ENCODE measurements at regions not wholly inside any gene's neighbourhood (a gene's known extent, or its start where the extent isn't known, plus 50 kb on each side); places are given as distances from the start of the nearest gene placed in this dataset.

DNA sequence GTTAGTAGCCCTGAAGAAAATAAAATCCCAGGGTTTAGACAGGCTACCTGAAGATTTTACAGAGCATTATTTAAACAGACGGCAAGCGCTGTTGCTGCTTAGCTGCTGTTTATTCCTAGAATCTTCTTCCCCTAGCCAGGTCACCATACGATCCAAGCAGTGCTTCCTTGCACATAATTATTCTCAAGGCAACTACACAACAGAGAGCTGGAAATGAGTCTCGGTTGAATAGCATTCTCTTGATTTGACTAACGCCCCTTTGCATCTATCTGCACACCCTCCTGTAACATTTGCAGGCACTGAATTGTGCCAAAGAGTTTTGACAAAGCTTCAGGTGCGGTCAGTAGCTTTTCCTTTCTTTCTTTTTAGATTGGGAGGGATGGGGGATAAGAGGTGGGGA lies 564.4 kb downstream of the TBL1XR1 start:
- Histone ChIP-seq H2AFZ (ENCODE audit: low read length) (no peak overlapping the region), H3K27ac (ENCODE audit: extremely low read length, insufficient read depth, low read length) (no peak overlapping the region), H3K9ac (ENCODE audit: insufficient read depth, low read depth, low read length) (no peak overlapping the region), H3K79me2 (ENCODE audit: insufficient read depth, low read length) (no peaks in the 10 kb centered on the region), H3K36me3 (replicated peaks in 1 of 2; ENCODE audit: control insufficient read depth in 1 of 2, insufficient read depth in 2 of 2, low read length in 2 of 2) (no peaks in the 10 kb centered on the region), H3K27me3 (ENCODE audit: control insufficient read depth in 1 of 2, insufficient read depth in 2 of 2, low read length in 2 of 2) (no peaks in the 10 kb centered on the region), H3K4me1 (ENCODE audit: insufficient read depth, low read length) (no peaks in the 10 kb centered on the region), H3K4me2 (ENCODE audit: low read depth, low read length) (no peak overlapping the region), H3K9me3 (ENCODE audit: low read length) (no peaks in the 10 kb centered on the region), H3K4me3 (replicated peaks in 1 of 3; ENCODE audit: insufficient read depth in 1 of 3, low read depth in 2 of 3, low read length in 3 of 3) (no peak overlapping the region), H4K20me1 (ENCODE audit: insufficient read depth, low read length) (no peaks in the 10 kb centered on the region)
- FAIRE-seq, result no peak
- ATAC-seq, result no peak
- DNase-seq (ENCODE audit: low spot score), result no peak
- intact Hi-C loops (cut with micrococcal nuclease; ENCODE audit: unreplicated experiment), result no loop called here
- 3% methylated on average over 6 of the region's 6 CpGs for WGBS (ENCODE audit: low lambda C conversion rate)
- in situ Hi-C loops (cut with HindIII; ENCODE audit: extremely low pct_ligation_motif_present, low pct_unique_long_range_greater_than_20kb), result no loop called here
- CTCF ChIA-PET (ENCODE audit: low intra/inter-chr PET ratio, low total read pairs), result no interaction called here
- POLR2A ChIA-PET, result no interaction called here
- TF ChIP-seq ZNF776 (CRISPR knock-in tag; IDR thresholded peaks at IDR 0.05), result no peak
- no peak for TF ChIP-seq NR2F2 (IDR thresholded peaks at IDR 0.05; ENCODE audit: borderline replicate concordance, low read depth)
- TF ChIP-seq FOXK1 (CRISPR knock-in tag; IDR thresholded peaks at IDR 0.05; ENCODE audit: borderline replicate concordance, low read depth), result no peak
- no peak for TF ChIP-seq ZNF546 (CRISPR knock-in tag; conservative IDR thresholded peaks at IDR 0.05)
- no peak for TF ChIP-seq POLR2G (IDR thresholded peaks at IDR 0.05; ENCODE audit: low read depth, low read length)
- no peak for TF ChIP-seq ZNF878 (CRISPR knock-in tag; IDR thresholded peaks at IDR 0.05)
- TF ChIP-seq, protein P1, sequence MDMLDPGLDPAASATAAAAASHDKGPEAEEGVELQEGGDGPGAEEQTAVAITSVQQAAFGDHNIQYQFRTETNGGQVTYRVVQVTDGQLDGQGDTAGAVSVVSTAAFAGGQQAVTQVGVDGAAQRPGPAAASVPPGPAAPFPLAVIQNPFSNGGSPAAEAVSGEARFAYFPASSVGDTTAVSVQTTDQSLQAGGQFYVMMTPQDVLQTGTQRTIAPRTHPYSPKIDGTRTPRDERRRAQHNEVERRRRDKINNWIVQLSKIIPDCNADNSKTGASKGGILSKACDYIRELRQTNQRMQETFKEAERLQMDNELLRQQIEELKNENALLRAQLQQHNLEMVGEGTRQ (IDR thresholded peaks at IDR 0.05; ENCODE audit: low read depth, low read length), result no peak
- TF ChIP-seq, protein P1 (CRISPR knock-in tag; IDR thresholded peaks at IDR 0.05; ENCODE audit: borderline replicate concordance), result no peak
- TF ChIP-seq ATF1 (CRISPR knock-in tag; IDR thresholded peaks at IDR 0.05), result no peak
- TF ChIP-seq JARID2 (CRISPR knock-in tag; IDR thresholded peaks at IDR 0.05; ENCODE audit: insufficient replicate concordance), result no peak
- TF ChIP-seq, protein P2, sequence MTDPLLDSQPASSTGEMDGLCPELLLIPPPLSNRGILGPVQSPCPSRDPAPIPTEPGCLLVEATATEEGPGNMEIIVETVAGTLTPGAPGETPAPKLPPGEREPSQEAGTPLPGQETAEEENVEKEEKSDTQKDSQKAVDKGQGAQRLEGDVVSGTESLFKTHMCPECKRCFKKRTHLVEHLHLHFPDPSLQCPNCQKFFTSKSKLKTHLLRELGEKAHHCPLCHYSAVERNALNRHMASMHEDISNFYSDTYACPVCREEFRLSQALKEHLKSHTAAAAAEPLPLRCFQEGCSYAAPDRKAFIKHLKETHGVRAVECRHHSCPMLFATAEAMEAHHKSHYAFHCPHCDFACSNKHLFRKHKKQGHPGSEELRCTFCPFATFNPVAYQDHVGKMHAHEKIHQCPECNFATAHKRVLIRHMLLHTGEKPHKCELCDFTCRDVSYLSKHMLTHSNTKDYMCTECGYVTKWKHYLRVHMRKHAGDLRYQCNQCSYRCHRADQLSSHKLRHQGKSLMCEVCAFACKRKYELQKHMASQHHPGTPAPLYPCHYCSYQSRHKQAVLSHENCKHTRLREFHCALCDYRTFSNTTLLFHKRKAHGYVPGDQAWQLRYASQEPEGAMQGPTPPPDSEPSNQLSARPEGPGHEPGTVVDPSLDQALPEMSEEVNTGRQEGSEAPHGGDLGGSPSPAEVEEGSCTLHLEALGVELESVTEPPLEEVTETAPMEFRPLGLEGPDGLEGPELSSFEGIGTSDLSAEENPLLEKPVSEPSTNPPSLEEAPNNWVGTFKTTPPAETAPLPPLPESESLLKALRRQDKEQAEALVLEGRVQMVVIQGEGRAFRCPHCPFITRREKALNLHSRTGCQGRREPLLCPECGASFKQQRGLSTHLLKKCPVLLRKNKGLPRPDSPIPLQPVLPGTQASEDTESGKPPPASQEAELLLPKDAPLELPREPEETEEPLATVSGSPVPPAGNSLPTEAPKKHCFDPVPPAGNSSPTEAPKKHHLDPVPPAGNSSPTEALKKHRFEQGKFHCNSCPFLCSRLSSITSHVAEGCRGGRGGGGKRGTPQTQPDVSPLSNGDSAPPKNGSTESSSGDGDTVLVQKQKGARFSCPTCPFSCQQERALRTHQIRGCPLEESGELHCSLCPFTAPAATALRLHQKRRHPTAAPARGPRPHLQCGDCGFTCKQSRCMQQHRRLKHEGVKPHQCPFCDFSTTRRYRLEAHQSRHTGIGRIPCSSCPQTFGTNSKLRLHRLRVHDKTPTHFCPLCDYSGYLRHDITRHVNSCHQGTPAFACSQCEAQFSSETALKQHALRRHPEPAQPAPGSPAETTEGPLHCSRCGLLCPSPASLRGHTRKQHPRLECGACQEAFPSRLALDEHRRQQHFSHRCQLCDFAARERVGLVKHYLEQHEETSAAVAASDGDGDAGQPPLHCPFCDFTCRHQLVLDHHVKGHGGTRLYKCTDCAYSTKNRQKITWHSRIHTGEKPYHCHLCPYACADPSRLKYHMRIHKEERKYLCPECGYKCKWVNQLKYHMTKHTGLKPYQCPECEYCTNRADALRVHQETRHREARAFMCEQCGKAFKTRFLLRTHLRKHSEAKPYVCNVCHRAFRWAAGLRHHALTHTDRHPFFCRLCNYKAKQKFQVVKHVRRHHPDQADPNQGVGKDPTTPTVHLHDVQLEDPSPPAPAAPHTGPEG (CRISPR knock-in tag; IDR thresholded peaks at IDR 0.05), result no peak
- TF ChIP-seq, protein P3, sequence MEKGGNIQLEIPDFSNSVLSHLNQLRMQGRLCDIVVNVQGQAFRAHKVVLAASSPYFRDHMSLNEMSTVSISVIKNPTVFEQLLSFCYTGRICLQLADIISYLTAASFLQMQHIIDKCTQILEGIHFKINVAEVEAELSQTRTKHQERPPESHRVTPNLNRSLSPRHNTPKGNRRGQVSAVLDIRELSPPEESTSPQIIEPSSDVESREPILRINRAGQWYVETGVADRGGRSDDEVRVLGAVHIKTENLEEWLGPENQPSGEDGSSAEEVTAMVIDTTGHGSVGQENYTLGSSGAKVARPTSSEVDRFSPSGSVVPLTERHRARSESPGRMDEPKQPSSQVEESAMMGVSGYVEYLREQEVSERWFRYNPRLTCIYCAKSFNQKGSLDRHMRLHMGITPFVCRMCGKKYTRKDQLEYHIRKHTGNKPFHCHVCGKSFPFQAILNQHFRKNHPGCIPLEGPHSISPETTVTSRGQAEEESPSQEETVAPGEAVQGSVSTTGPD (CRISPR knock-in tag; IDR thresholded peaks at IDR 0.05), result no peak
- no TSS peak for BruUV-seq (replicated peaks)
